Liver (tissue), 8 donors: ENCODE measurements at regions not wholly inside any gene's neighbourhood (a gene's known extent, or its start where the extent isn't known, plus 50 kb on each side); places are given as distances from the start of the nearest gene placed in this dataset.

Source experiments
- DNase-seq: peaks from one replicate; pipeline ENCODE4 v3.0.0-alpha.2; 2017; ENCODE audit warnings: low spot score
- H3K27ac ChIP-seq, 2 donors: one replicate each; pipeline ENCODE4 v1.7.0; 2013; ENCODE audit warnings: inconsistent platforms in 2 of 2, low read length in 2 of 2, control low read depth in 1 of 2, low read depth in 1 of 2, mild to moderate bottlenecking in 1 of 2
- H3K27me3 ChIP-seq, 4 donors: one replicate each; pipeline versions ENCODE4 v1.6.1 to v1.7.0; 2013; ENCODE audit warnings: low read length in 3 of 4, inconsistent platforms in 1 of 4, mild to moderate bottlenecking in 1 of 4, moderate library complexity in 1 of 4; ENCODE audit not compliant: control insufficient read depth in 4 of 4, insufficient read depth in 4 of 4
- H3K36me3 ChIP-seq, 4 donors: one replicate each; pipeline versions ENCODE4 v1.6.1 to v1.7.0; 2013; ENCODE audit warnings: low read length in 3 of 4, mild to moderate bottlenecking in 3 of 4, low read depth in 1 of 4, moderate library complexity in 1 of 4; ENCODE audit not compliant: control insufficient read depth in 4 of 4, insufficient read depth in 3 of 4
- H3K4me1 ChIP-seq, 4 donors: one replicate each; pipeline versions ENCODE4 v1.6.1 to v1.7.0; 2013; ENCODE audit warnings: low read length in 3 of 4, mild to moderate bottlenecking in 3 of 4, moderate library complexity in 1 of 4; ENCODE audit not compliant: control insufficient read depth in 4 of 4, insufficient read depth in 4 of 4
- H3K4me3 ChIP-seq, 3 donors: one replicate each; pipeline versions ENCODE4 v1.6.1 to v1.7.0; 2013; ENCODE audit warnings: low read length in 3 of 3, control low read depth in 1 of 3, low read depth in 1 of 3, mild to moderate bottlenecking in 1 of 3
- H3K9ac ChIP-seq, 2 donors: one replicate each; pipeline ENCODE4 v1.7.0; 2013; ENCODE audit warnings: low read length in 2 of 2, mild to moderate bottlenecking in 2 of 2, moderate library complexity in 2 of 2, control low read depth in 1 of 2, low read depth in 1 of 2
- H3K9me3 ChIP-seq, 4 donors: one replicate each; pipeline versions ENCODE4 v1.6.1 to v1.7.0; 2013; ENCODE audit warnings: low read length in 3 of 4; ENCODE audit not compliant: control insufficient read depth in 4 of 4
- CTCF ChIP-seq: fragments of 150-350 bp; IDR thresholded peaks from 2 replicates; pipeline ENCODE4 v1.5.1; 2017; ENCODE audit warnings: improper control_type of control experiment, low read depth, low read length; ENCODE audit not compliant: missing input control
- EGR1 ChIP-seq, 2 donors: IDR thresholded peaks; 2 replicates each; pipeline ENCODE4 v1.6.1; 2016 to 2018; ENCODE audit warnings: antibody characterized with exemption in 2 of 2, low read depth in 2 of 2
- FOXA1 ChIP-seq: IDR thresholded peaks from 2 replicates; pipeline ENCODE4 v1.6.1; 2016; ENCODE audit warnings: antibody characterized with exemption
- FOXA2 ChIP-seq: IDR thresholded peaks from 2 replicates; pipeline ENCODE4 v1.6.1; 2016; ENCODE audit warnings: antibody characterized with exemption
- GABPA ChIP-seq, 2 donors: IDR thresholded peaks in 1 of 2; conservative IDR thresholded peaks in 1 of 2; 2 replicates each; pipeline ENCODE4 v1.6.1; 2016; ENCODE audit warnings: antibody characterized with exemption in 2 of 2, mild to moderate bottlenecking in 1 of 2, moderate library complexity in 1 of 2
- HNF4A ChIP-seq, 2 donors: conservative IDR thresholded peaks; 2 replicates each; pipeline ENCODE4 v1.6.1; 2016; ENCODE audit warnings: antibody characterized with exemption in 2 of 2, mild to moderate bottlenecking in 2 of 2
- JUND ChIP-seq, 2 donors: IDR thresholded peaks; 2 replicates each; pipeline ENCODE4 v1.6.1; 2016; ENCODE audit warnings: antibody characterized with exemption in 2 of 2
- NR2F2 ChIP-seq: IDR thresholded peaks from 2 replicates; pipeline ENCODE4 v1.6.1; 2016; ENCODE audit warnings: antibody characterized with exemption
- RAD21 ChIP-seq, 2 donors: IDR thresholded peaks; 2 replicates each; pipeline ENCODE4 v1.6.1; 2016; ENCODE audit warnings: antibody characterized with exemption in 2 of 2, mild to moderate bottlenecking in 2 of 2
- REST ChIP-seq: IDR thresholded peaks from 2 replicates; pipeline ENCODE4 v1.6.1; 2016; ENCODE audit warnings: antibody characterized with exemption, mild to moderate bottlenecking
- RXRA ChIP-seq, 2 donors: IDR thresholded peaks; 2 replicates each; pipeline ENCODE4 v1.6.1; 2017 to 2018; ENCODE audit warnings: antibody characterized with exemption in 2 of 2, mild to moderate bottlenecking in 1 of 2
- TAF1 ChIP-seq: conservative IDR thresholded peaks from 2 replicates; pipeline ENCODE4 v1.6.1; 2016; ENCODE audit warnings: antibody characterized with exemption, mild to moderate bottlenecking
- YY1 ChIP-seq: IDR thresholded peaks from 2 replicates; pipeline ENCODE4 v1.6.1; 2016; ENCODE audit warnings: antibody characterized with exemption, mild to moderate bottlenecking
- ZBTB33 ChIP-seq: IDR thresholded peaks from 2 replicates; pipeline ENCODE4 v1.6.1; 2016; ENCODE audit warnings: antibody characterized with exemption
- WGBS: extraction: QIAGEN DNeasy Blood & Tissue Kit; methylation state at CpG from one replicate; pipeline ENCODE4 v1.1.7; 2013; 5-methylcytosine and 5-hydroxymethylcytosine counted together
- TF ChIP-seq, protein P1 (sequence below): IDR thresholded peaks from 2 replicates; pipeline ENCODE4 v1.6.1; 2016; ENCODE audit warnings: antibody characterized with exemption
- TF ChIP-seq, protein P2 (sequence below): IDR thresholded peaks from 2 replicates; pipeline ENCODE4 v1.6.1; 2016; ENCODE audit warnings: antibody characterized with exemption
- donor health status: healthy.
- donor health status: healthy.
- donor health status: healthy.
- donor health status: healthy.
- donor health status: healthy.

DNA sequence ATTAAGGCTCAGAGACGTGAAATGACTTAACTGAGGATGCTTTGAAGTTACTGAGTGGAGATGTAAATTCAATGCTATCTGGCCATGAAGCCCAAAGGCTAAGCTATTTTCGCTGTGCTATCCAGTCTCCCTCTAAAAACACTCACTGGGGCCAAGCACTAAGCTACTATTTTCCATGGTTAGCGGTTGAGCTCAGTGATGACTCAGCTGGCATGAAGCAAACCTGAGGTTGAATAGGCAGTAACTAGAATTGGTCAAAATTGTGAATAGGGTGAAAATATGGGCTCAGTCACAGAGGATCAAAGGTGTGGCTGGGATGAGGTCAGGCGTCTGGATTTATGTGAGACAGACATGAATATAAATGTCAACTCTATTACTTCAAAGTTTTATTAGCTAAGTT lies 564.2 kb upstream of the KIRREL3 start:
- Histone ChIP-seq H3K27ac (no peak overlapping the region), H3K9ac (no peak overlapping the region), H3K36me3 (no peaks in the 10 kb centered on the region), H3K27me3 (no peaks in the 10 kb centered on the region), H3K9me3 (no peaks in the 10 kb centered on the region), H3K4me3 (no peak overlapping the region), H3K4me1 (no peaks in the 10 kb centered on the region)
- DNase-seq, result no peak
- WGBS, result 88% methylated on average over 4 of the region's 4 CpGs
- TF ChIP-seq FOXA2 (no peak), RXRA (IDR thresholded peaks at IDR 0.05) (no peak), JUND (IDR thresholded peaks at IDR 0.05) (no peak), REST (no peak), ZBTB33 (no peak), HNF4A (conservative IDR thresholded peaks at IDR 0.05) (no peak), YY1 (no peak), NR2F2 (no peak), RAD21 (IDR thresholded peaks at IDR 0.05) (no peak), EGR1 (IDR thresholded peaks at IDR 0.05; ENCODE audit: low read depth in 2 of 2) (no peak), GABPA (IDR thresholded peaks at IDR 0.05 in 1 of 2, conservative IDR thresholded peaks at IDR 0.05 in 1 of 2) (no peak), FOXA1 (no peak), CTCF (no peak), TAF1 (no peak)
- TF ChIP-seq, protein P1, sequence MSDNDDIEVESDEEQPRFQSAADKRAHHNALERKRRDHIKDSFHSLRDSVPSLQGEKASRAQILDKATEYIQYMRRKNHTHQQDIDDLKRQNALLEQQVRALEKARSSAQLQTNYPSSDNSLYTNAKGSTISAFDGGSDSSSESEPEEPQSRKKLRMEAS, result no peak
- TF ChIP-seq, protein P2, sequence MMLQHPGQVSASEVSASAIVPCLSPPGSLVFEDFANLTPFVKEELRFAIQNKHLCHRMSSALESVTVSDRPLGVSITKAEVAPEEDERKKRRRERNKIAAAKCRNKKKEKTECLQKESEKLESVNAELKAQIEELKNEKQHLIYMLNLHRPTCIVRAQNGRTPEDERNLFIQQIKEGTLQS, result no peak

GRCh38 chr11:127559978-127560377 lies 559.4 kb upstream of the KIRREL3 start:
- 42% methylated on average over 2 of the region's 2 CpGs for WGBS
- no peaks in the 10 kb centered on the region for H3K4me1 ChIP-seq
- DNase-seq, result no peak

More at GRCh38 chr11:127559978-127560377, 559.4 kb upstream of the KIRREL3 start:
- no peak for TF ChIP-seq ZBTB33
- Histone ChIP-seq H3K9me3 (no peaks in the 10 kb centered on the region), H3K27ac (no peak overlapping the region), H3K4me3 (no peak overlapping the region), H3K27me3 (no peaks in the 10 kb centered on the region), H3K9ac (no peak overlapping the region), H3K36me3 (no peaks in the 10 kb centered on the region)
